ENCODE measurements at regions not wholly inside any gene's neighbourhood (a gene's known extent, or its start where the extent isn't known, plus 50 kb on each side); places are given as distances from the start of the nearest gene placed in this dataset.
"Not testable (repeated sequence)": the region's sequence is repeated elsewhere in the genome, so short reads cannot be mapped to it uniquely, and the experiment has no call there.

GRCh38 chr2:40043641-40044040 is 264.6 kb upstream of the THUMPD2 start:
- no peak for DNase-seq

DNA sequence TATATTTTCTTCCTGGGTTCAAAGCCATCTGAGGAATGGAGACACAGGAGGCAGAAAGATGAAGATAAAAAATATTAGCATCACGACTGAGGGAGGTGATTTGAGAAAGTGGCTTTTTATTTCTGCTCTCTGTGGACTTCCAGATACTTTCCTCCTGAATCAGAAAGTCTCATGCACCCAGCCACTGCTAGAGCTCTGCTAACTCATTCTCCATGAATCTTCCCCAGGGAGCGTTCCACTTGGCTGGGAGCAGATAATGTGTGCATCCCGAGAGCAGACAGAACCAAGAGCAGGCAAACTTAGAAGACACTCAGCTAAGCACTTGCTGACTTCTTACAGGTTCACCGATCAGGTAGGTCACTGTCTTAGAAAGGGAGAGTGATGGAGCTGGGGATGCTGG is 264.1 kb upstream of the THUMPD2 start:
- DNase-seq, result no peak

GRCh38 chr2:40041422-40042382 is 262.6 kb upstream of the THUMPD2 start:
- DNase-seq, result no peak

DNA sequence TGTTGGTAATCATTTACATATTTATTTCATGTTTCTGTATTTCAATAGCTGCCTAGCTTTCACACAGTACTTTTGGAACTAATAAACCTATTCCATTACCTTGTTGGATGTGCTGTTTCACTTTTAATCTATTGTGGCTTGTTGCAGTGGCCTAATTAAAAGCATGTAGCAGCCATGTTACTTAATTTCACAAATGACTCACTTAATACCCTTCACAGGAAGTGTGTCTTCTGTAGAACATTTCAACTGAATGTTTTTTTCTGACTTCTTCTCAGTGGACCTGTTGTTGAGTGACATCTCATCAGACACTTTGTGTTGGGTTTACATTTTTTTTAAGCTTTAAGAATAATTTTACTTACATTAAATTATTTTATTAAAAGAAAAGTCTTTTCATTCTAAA is 260.5 kb upstream of the THUMPD2 start:
- no peak for DNase-seq

- DNase-seq, result no peak
Observed at GRCh38 chr2:40038646-40039045, 259.6 kb upstream of the THUMPD2 start.

DNA sequence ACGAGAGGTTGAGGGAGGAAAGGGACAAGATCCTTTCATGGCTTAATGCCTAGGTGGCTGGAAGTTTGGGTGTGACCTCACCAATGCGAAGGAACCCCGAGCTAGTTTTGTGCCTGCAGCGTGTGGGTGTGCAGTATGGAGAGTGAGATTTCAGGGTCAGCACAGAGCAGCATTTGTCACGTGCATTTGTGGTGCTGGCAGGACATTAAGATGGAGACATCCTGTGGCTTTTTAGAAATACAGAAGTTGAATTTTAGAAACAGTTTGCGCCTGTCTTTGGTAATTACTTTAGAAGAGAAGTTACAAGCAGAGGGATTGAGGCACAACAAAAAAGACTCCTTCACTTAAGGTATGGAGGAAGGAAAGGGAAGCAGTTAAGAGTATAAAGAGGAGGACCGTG is 258.2 kb upstream of the THUMPD2 start:
- DNase-seq, result no peak

- no peak for DNase-seq
Observed at GRCh38 chr2:40036241-40036640, 257.2 kb upstream of the THUMPD2 start.

DNA sequence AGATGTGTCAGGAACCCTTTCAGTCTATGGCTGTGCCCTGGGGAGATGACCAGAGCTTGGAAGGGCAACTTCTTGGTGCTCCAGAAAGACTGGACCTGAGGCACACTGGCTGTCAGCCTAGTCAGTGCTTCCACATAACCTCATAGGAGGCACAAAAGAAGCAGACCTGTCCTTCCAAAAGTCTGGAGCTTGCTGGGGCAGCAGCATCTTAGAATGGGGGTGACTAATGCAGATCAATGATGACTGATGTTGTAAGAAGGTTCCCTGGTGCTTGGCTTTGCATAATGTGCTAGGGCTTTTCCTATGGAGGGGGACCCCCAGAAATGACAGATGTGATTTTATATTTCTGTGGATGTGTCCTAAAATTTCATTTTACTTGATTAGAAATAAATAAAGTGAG is 255.7 kb upstream of the THUMPD2 start:
- no peak for DNase-seq

GRCh38 chr2:40034198-40034597 is 255.1 kb upstream of the THUMPD2 start:
- no peak for DNase-seq

GRCh38 chr2:40033781-40034180 is 254.7 kb upstream of the THUMPD2 start:
- DNase-seq, result no peak

DNA sequence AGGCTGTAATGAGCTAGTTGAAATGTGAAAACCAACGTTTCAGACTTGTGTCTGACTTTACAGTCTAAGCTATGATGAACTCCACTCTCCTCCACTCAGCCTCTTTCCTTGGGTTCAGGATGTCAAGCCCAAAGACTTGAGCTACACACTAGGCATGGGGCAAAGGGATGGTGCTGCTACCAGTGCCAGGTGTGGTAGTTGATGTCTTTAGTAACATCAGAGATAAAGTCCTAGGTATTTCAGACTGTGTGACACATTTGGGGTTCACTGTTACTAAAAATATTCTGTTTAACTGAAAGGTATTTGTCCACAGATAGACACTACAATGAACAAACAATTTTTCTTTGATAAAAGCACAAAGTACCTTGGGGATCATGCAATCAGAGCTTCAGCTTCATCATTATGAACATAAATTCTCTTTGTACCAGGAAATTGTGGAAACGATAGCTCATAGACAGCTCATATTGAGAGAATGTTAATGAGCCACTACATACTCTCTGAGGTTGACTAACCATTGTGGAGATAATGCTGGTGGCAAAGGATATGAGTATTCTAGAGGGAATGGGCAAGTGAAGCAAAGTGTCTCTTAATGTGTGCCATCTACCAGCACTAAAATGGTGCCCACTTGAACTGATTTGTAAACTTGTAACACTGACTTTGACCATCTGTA is 253.7 kb upstream of the THUMPD2 start:
- no peak for DNase-seq

- no peak for DNase-seq
Observed at GRCh38 chr2:40030456-40030975, 251.5 kb upstream of the THUMPD2 start.

GRCh38 chr2:40028792-40029488 is 249.9 kb upstream of the THUMPD2 start:
- no peak for DNase-seq

GRCh38 chr2:40027968-40028367 is 248.9 kb upstream of the THUMPD2 start:
- no peak for DNase-seq

GRCh38 chr2:40025276-40025675 is 246.2 kb upstream of the THUMPD2 start:
- not testable (repeated sequence) for DNase-seq

GRCh38 chr2:40020997-40021396 is 241.9 kb upstream of the THUMPD2 start:
- DNase-seq, result no peak

GRCh38 chr2:40016151-40016885 is 237.3 kb upstream of the THUMPD2 start:
- no peak for DNase-seq

DNA sequence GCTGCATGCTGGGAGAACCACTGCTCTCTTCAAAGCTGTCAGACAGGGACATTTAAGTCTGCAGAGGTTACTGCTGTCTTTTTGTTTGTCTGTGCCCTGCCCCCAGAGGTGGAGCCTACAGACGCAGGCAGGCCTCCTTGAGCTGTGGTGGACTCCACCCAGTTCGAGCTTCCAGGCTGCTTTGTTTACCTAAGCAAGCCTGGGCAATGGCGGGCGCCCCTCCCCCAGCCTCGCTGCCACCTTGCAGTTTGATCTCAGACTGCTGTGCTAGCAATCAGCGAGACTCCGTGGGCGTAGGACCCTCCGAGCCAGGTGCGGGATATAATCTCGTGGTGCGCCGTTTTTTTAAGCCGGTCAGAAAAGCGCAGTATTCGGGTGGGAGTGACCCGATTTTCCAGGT is 234.9 kb upstream of the THUMPD2 start:
- not testable (repeated sequence) for DNase-seq

- no peak for DNase-seq
Observed at GRCh38 chr2:40004336-40004735, 225.3 kb upstream of the THUMPD2 start.

- no peak for DNase-seq
Observed at GRCh38 chr2:40002339-40002738, 223.3 kb upstream of the THUMPD2 start.

- DNase-seq, result no peak
Observed at GRCh38 chr2:39999864-40000263, 220.8 kb upstream of the THUMPD2 start.

DNA sequence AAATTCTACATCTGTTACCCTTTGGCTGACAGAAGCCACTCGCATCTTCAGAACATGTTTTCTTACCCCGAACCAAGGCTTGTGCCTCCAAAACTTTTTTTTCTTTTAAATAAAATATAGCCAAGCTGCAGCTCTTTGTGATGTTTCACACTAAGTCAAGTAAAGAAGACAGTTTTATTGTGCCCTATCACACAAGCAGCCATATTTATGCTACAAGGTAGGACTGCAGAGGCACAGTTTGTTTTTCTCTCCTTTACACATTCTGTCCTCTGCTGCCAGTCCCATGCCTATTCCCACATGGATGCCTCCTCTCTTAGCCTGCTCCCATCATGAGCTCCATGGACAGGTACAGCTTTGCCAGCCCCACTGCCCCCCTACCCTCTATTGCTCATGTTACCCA is 219.6 kb upstream of the THUMPD2 start:
- no peak for DNase-seq

DNA sequence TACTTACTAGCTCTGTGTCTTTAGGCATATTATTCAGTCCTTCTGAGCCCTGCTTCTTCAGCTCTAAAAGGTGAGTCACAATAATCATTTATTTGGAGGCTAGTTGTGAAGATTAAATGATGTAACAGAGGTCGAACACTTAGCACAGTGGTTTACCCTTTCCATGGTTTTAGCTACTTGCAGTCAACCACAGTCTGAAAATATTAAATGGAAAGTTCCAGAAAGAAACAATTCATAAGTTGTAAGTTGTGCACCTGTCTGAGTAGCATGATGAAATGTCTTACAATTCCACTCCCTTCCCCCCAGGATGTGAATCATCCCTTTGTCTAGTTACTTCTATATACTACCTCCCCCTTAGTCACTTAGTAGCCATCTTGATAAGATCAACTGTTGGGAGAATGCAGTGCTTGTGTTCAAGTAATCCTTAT is 217.6 kb upstream of the THUMPD2 start:
- DNase-seq, result no peak
